Fibroblast of the aortic adventitia (primary cell): ENCODE measurements at regions not wholly inside any gene's neighbourhood (a gene's known extent, or its start where the extent isn't known, plus 50 kb on each side); places are given as distances from the start of the nearest gene placed in this dataset.
A peak's percentile ranks its signal among the peaks of the same experiment; 100 is the strongest.

Experiments used
- DNase-seq: peaks from one replicate; pipeline ENCODE4 v3.0.0-alpha.2; 2010; ENCODE audit warnings: low read depth
- H3K4me3 ChIP-seq: 2 replicates; pipeline ENCODE4 v1.5.1; 2011; ENCODE audit warnings: low read depth, mild to moderate bottlenecking, control low read depth, low read length, moderate library complexity
- TF ChIP-seq, protein P1 (sequence below): IDR thresholded peaks from 2 replicates; pipeline ENCODE4 v1.5.1; 2011; ENCODE audit warnings: mild to moderate bottlenecking, low read length, control low read depth, inconsistent platforms; ENCODE audit not compliant: insufficient read depth

DNA sequence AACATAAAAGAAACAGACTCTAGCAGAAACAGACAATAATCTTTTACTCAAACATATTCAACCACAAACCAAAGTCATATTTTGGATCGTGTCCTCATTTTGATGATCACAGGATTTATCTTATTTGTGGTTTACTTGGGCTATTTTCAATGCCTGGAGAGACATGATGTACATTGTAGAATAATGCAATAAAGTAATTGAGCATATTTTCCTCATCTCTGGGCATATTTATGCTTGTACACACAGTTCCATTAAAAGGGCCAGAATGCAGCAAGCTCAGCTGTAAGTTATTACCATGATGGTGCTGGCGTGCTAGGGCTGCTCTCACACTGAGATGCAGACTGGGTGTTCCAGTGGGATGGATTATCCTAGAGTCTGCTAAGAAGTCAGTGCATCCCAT lies 456.7 kb downstream of the TLE4 start:
- no peak overlapping the region for H3K4me3 ChIP-seq
- DNase-seq: peak; percentile 31
- TF ChIP-seq, protein P1, sequence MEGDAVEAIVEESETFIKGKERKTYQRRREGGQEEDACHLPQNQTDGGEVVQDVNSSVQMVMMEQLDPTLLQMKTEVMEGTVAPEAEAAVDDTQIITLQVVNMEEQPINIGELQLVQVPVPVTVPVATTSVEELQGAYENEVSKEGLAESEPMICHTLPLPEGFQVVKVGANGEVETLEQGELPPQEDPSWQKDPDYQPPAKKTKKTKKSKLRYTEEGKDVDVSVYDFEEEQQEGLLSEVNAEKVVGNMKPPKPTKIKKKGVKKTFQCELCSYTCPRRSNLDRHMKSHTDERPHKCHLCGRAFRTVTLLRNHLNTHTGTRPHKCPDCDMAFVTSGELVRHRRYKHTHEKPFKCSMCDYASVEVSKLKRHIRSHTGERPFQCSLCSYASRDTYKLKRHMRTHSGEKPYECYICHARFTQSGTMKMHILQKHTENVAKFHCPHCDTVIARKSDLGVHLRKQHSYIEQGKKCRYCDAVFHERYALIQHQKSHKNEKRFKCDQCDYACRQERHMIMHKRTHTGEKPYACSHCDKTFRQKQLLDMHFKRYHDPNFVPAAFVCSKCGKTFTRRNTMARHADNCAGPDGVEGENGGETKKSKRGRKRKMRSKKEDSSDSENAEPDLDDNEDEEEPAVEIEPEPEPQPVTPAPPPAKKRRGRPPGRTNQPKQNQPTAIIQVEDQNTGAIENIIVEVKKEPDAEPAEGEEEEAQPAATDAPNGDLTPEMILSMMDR: no peak

DNA sequence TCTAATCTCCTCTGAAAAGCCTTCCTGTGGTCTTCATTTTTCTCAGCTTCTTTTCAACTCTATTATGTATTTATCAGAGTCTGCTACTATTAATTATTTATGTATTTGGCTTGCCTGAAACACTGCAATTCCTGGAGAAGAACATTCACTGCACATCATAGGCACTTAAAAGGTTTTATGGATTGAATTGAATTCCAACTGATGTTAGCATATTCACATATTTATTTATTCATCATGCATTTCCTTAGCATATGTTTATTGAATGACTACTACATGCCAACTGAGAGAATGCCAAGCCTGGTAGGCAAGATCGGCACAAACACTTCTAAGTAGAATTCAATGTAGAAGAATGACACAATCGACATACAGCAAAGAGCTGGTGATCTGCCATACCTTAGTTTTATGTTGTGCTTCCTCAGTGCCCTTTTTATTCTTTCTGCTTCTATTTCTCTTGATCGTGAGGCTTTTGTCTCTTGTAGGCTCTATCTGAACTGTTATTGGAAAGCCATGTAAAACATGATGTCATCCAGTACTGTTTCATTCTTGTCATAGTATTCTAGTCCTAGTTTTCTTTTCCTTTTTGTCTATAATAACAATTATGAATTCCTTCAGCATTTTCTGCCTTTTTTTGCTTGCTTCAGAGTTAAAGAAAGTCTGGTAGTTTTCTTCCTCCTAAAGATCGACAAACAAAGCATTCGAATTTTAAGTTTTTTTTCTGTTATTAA lies 454.2 kb downstream of the TLE4 start:
- no peak overlapping the region for H3K4me3 ChIP-seq
- no peak for DNase-seq
- TF ChIP-seq, protein P1: no peak

DNA sequence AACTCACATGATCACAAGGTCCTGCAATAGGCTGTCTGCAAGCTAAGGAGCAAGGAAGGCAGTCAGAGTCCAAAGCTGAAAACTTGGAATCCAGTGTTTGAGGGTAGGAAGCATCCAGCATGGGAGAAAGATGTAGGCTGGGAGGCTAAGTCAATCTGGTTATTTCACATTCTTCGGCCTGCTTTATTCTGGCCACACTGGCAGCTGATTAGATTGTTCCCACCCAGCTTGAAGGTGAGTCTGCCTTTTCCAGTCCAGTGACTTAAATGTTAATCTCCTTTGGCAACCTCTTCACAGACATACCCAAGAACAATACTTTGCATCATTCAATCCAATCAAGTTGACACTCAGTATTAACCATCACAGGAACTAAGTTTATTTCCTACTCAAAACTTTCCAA lies 453.4 kb downstream of the TLE4 start:
- no peak for DNase-seq
- TF ChIP-seq, protein P1: no peak
- no peak overlapping the region for H3K4me3 ChIP-seq

DNA sequence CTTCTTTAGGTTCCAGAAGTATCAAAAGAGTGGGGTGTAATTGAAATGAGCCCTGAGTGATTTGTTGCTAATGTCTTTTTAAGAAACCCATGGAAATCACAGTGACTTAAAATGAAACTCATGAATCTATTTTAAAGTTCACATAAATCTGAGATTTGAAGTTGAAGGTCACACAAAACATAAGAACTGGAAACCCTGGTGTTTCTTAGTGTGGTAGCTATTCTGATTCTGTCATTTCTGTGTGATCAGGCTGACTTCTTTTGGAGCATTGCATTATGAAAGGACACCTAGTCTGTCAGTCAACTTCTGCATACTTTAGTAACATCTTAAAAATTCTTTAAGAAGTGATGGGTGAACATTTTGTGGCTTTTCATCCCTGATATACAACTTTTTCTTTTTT lies 448.8 kb downstream of the TLE4 start:
- DNase-seq: no peak
- TF ChIP-seq, protein P1: no peak
- no peak overlapping the region for H3K4me3 ChIP-seq

DNA sequence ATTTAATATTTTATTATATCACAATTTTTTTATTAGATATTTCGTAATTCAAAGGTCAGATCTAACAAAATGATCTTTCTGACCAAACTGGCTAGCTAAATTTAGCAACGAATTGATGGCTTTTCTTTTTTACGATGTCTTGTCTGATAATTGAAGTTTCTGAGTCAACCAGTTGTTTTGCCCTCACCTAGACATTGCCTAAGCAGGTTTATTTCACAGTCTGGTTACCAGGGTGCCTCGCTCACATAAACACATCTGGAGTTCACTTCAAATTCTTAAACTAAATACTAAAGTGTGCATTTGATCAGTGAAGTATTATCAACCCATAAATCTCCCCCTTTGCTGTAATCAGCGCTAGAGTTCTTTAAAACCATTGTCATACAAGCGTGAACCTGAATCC lies 448.3 kb downstream of the TLE4 start:
- no peak for DNase-seq
- TF ChIP-seq, protein P1: no peak
- H3K4me3 ChIP-seq: no peak overlapping the region

DNA sequence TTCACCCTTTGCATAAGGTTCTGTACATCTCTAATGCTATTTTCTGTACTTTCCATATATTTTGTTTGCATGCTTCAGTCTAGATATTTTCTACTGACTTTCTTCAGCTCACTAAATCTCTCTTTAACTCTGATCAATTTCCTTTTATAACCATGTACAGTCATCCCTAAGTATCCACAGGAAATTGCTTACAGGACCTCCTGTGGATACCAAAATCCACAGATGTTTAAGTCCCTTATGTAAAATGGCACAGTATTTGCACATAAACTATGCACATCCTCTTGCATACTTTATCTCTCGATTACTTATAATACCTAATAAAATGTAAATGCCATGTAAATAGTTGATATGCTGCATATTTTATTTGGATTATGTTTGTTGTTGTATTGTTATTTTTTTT lies 442.1 kb downstream of the TLE4 start:
- no peak for DNase-seq
- H3K4me3 ChIP-seq: no peak overlapping the region
- TF ChIP-seq, protein P1: no peak
